ENCODE measurements at regions not wholly inside any gene's neighbourhood (a gene's known extent, or its start where the extent isn't known, plus 50 kb on each side); places are given as distances from the start of the nearest gene placed in this dataset.
"Not testable (repeated sequence)": the region's sequence is repeated elsewhere in the genome, so short reads cannot be mapped to it uniquely, and the experiment has no call there.

DNA sequence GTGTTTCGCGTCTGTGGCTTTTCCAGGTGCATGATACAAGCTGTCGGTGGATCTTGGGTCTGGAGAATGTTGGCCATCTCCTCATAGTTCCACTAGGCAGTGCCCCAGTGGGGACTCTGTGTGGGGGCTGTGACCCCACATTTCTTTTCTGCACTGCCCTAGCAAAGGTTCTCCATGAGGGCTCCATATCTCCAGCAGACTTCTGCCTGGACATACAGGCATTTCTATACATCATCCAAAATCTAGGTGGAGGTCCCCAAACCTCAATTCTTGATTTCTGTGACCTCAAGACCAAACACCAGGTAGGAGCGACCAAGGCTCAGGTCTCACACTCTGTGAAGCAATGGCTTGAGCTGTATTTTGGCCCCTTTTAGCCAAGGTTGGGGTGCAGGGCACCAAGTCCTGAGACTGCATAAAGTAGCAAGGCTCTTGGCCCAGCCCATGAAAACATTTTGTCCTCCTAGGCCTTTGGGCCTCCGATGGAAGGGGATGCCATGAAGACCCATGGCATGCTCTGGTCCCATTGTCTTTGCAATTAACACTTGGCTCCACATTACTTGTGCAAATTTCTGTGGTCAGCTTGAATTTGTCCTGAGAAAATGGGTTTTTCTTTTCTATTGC, 615.3 kb downstream of the ZBBX start:
- H3K9ac ChIP-seq (ENCODE audit: low read depth, low read length) = no peak overlapping the region
- peaks cover 8% of the 10 kb centered on the region; the same call in 1 of the 2 replicates for H3K9me3 ChIP-seq (ENCODE audit: control insufficient read depth, insufficient read depth, low read length)
- H3K4me1 ChIP-seq (ENCODE audit: insufficient read depth, low read length) = no peaks in the 10 kb centered on the region
- no peaks in the 10 kb centered on the region; the same call in 1 of the 2 replicates for H3K36me3 ChIP-seq (ENCODE audit: insufficient read depth, low read length)

- H3K4me1 ChIP-seq (ENCODE audit: insufficient read depth, low read length) = no peaks in the 10 kb centered on the region
- H3K9ac ChIP-seq (ENCODE audit: low read depth, low read length) = no peak overlapping the region
- H3K9me3 ChIP-seq (ENCODE audit: control insufficient read depth, insufficient read depth, low read length) = peaks cover 5% of the 10 kb centered on the region; the same call in 1 of the 2 replicates
- H3K36me3 ChIP-seq (ENCODE audit: insufficient read depth, low read length) = no peaks in the 10 kb centered on the region; the same call in 1 of the 2 replicates
Observed at GRCh38 chr3:166759736-166760513, 620.2 kb downstream of the ZBBX start.

- H3K9ac ChIP-seq (ENCODE audit: low read depth, low read length) = no peak overlapping the region
- no peaks in the 10 kb centered on the region for H3K4me1 ChIP-seq (ENCODE audit: insufficient read depth, low read length)
- H3K9me3 ChIP-seq (ENCODE audit: control insufficient read depth, insufficient read depth, low read length) = no peaks in the 10 kb centered on the region
- no peaks in the 10 kb centered on the region for H3K36me3 ChIP-seq (ENCODE audit: insufficient read depth, low read length)
Observed at GRCh38 chr3:166752214-166752613, 627.9 kb downstream of the ZBBX start.

DNA sequence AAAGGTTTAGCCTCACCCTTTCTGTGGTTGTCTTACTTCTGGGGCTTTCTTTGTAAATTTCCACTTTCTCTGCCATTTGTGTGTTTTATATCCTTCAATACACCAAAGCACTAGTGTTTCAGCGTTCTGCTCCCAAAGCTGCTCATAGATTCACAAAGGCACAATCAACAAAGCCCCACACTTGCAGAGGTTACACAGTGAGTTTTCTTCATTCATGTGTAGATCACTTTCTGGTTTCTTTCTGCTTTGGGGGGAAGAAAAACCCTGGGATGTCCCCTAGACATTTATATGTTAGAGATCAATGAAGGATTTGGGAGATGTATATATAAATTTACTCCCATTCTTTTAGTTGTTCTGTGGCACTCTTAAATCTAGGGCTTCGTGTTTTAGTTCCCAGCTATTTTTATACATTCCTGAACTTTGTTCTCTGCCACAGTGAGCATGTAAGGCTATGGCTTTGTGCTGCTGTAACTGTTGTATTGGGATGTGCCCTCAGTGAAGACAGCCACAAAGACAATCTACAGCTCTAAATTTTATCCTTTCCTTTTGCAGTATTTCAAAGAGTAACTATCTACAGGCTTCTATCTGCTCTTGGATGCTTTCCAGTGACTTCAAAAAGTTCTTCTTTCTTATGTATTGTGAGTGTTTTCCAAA, 636.5 kb downstream of the ZBBX start:
- peaks cover 6% of the 10 kb centered on the region; the same call in 1 of the 2 replicates for H3K4me1 ChIP-seq (ENCODE audit: insufficient read depth, low read length)
- H3K9me3 ChIP-seq (ENCODE audit: control insufficient read depth, insufficient read depth, low read length) = no peaks in the 10 kb centered on the region
- H3K9ac ChIP-seq (ENCODE audit: low read depth, low read length) = no peak overlapping the region
- H3K36me3 ChIP-seq (ENCODE audit: insufficient read depth, low read length) = no peaks in the 10 kb centered on the region

DNA sequence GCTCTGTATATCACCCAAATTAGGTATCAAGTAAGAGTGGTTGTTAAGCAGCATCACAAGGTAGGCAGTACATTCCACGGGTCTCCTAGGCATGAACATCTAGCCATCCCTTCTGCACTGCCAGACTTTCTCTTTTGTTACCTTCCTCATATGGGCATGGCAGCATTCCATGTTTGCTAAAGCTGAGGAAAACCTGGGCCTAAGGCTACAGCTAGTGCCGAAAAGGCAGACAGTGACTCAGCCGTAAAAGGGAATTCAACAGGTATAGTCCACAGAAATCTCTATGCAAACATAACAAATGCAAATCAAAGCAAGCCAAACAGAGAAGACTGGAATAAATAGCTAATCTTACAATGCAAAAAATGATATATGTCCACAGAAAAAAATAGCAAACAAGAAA, 645.4 kb downstream of the ZBBX start:
- H3K36me3 ChIP-seq (ENCODE audit: insufficient read depth, low read length) = no peaks in the 10 kb centered on the region
- no peaks in the 10 kb centered on the region for H3K9me3 ChIP-seq (ENCODE audit: control insufficient read depth, insufficient read depth, low read length)
- no peaks in the 10 kb centered on the region for H3K4me1 ChIP-seq (ENCODE audit: insufficient read depth, low read length)
- H3K9ac ChIP-seq (ENCODE audit: low read depth, low read length) = no peak overlapping the region

DNA sequence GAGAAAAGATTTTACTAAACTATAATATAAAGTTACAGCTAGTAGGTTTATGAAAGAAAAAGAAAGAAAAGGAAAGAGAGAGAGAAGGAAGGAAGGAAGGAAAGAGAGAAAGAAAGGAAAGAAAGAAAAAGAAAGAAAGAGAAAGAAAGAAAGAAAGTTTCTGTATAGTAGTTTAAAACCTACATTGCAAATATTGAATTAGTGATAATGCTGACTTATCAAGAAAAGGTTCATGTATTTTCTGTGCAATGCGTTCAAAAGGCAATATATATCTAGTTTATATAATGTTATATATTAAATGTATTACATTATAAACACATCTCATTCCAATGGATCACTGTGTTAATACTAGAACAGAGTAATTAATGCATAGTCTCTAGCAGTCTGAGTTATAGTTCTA, 648.4 kb downstream of the ZBBX start:
- Histone ChIP-seq H3K4me1 (ENCODE audit: insufficient read depth, low read length) (no peaks in the 10 kb centered on the region), H3K36me3 (ENCODE audit: insufficient read depth, low read length) (no peaks in the 10 kb centered on the region), H3K9ac (ENCODE audit: low read depth, low read length) (no peak overlapping the region), H3K9me3 (ENCODE audit: control insufficient read depth, insufficient read depth, low read length) (no peaks in the 10 kb centered on the region)

DNA sequence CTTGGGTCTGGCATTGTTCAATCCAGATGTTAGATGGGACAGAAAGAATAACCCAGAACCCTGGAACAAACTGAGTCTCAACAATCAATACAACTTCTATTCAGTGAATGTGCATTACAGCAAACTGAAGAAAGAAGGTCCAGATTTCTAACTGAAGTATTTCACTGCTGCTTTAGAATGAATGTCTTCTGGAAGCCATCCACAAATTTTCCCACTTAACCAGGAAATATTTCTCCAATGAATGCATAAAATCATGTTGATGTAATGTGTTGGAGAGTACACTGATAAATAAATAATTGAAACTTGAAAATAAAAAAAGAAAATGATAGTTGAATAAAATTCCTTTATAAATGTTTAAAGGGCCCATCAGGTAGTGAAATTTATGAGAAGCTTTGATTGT, 658.6 kb downstream of the ZBBX start:
- Histone ChIP-seq H3K4me1 (ENCODE audit: insufficient read depth, low read length) (no peaks in the 10 kb centered on the region), H3K36me3 (ENCODE audit: insufficient read depth, low read length) (no peaks in the 10 kb centered on the region), H3K9me3 (ENCODE audit: control insufficient read depth, insufficient read depth, low read length) (no peaks in the 10 kb centered on the region), H3K9ac (ENCODE audit: low read depth, low read length) (no peak overlapping the region)

- no peaks in the 10 kb centered on the region for H3K36me3 ChIP-seq (ENCODE audit: insufficient read depth, low read length)
- H3K9me3 ChIP-seq (ENCODE audit: control insufficient read depth, insufficient read depth, low read length) = no peaks in the 10 kb centered on the region
- H3K9ac ChIP-seq (ENCODE audit: low read depth, low read length) = no peak overlapping the region
- no peaks in the 10 kb centered on the region for H3K4me1 ChIP-seq (ENCODE audit: insufficient read depth, low read length)
Observed at GRCh38 chr3:166714206-166714605, 665.9 kb downstream of the ZBBX start.

DNA sequence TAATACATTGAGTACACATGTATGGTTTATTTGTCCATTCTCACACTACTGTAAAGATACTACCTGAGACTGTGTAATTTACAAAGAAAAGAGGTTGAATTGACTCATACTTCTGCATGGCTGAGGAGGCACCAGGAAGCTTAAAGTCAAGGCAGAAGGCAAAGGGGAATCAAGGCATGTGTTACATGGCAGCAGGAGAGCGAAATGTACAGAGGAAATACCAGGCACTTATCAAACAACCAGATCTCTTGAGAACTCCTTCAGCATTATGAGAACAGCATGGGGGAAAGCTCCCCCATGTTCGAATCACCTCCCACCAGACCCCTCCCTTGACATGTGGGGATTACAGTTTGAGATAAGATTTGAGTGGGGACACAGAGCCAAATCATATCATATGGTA, 666.3 kb downstream of the ZBBX start:
- Histone ChIP-seq H3K4me1 (ENCODE audit: insufficient read depth, low read length) (no peaks in the 10 kb centered on the region), H3K9me3 (ENCODE audit: control insufficient read depth, insufficient read depth, low read length) (no peaks in the 10 kb centered on the region), H3K36me3 (ENCODE audit: insufficient read depth, low read length) (no peaks in the 10 kb centered on the region), H3K9ac (ENCODE audit: low read depth, low read length) (no peak overlapping the region)

GRCh38 chr3:166706094-166706493, 674.0 kb downstream of the ZBBX start:
- Histone ChIP-seq H3K36me3 (ENCODE audit: insufficient read depth, low read length) (no peaks in the 10 kb centered on the region), H3K9ac (ENCODE audit: low read depth, low read length) (no peak overlapping the region), H3K9me3 (ENCODE audit: control insufficient read depth, insufficient read depth, low read length) (0 out of 2 replicates have a peak, but pooled peaks cover 1% of the 10 kb centered on the region), H3K4me1 (ENCODE audit: insufficient read depth, low read length) (no peaks in the 10 kb centered on the region)

GRCh38 chr3:166697495-166697894, 682.6 kb downstream of the ZBBX start:
- H3K9me3 ChIP-seq (ENCODE audit: control insufficient read depth, insufficient read depth, low read length) = 0 out of 2 replicates have a peak, but pooled peaks cover 5% of the 10 kb centered on the region
- no peaks in the 10 kb centered on the region for H3K36me3 ChIP-seq (ENCODE audit: insufficient read depth, low read length)
- H3K4me1 ChIP-seq (ENCODE audit: insufficient read depth, low read length) = no peaks in the 10 kb centered on the region; the same call in 1 of the 2 replicates
- H3K9ac ChIP-seq (ENCODE audit: low read depth, low read length) = no peak overlapping the region

DNA sequence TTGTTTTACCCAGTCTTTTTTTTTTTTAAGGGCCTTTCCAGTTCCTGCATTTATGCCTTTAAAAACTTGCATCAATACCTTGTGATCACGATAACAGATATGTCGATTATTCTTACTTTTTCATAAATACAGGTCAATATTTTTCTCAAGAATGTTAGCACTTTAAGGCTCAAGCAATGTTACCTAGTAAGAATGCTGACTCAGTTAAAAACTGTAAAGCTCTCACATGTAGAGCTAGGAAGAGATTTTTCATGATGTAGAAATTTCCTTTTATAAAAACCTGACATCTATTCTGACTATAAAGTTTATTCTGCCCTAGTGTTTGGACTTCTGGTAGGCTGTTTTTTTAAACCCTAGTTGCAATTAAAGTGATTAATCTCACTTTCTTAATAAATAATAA, 684.0 kb downstream of the ZBBX start:
- no peaks in the 10 kb centered on the region for H3K36me3 ChIP-seq (ENCODE audit: insufficient read depth, low read length)
- H3K9me3 ChIP-seq (ENCODE audit: control insufficient read depth, insufficient read depth, low read length) = 0 out of 2 replicates have a peak, but pooled peaks cover 4% of the 10 kb centered on the region
- H3K9ac ChIP-seq (ENCODE audit: low read depth, low read length) = no peak overlapping the region
- H3K4me1 ChIP-seq (ENCODE audit: insufficient read depth, low read length) = no peaks in the 10 kb centered on the region; the same call in 1 of the 2 replicates

- Histone ChIP-seq H3K9me3 (ENCODE audit: control insufficient read depth, insufficient read depth, low read length) (no peaks in the 10 kb centered on the region), H3K36me3 (ENCODE audit: insufficient read depth, low read length) (no peaks in the 10 kb centered on the region), H3K9ac (ENCODE audit: low read depth, low read length) (no peak overlapping the region), H3K4me1 (ENCODE audit: insufficient read depth, low read length) (no peaks in the 10 kb centered on the region)
Observed at GRCh38 chr3:166688665-166689064, 691.4 kb downstream of the ZBBX start.

- Histone ChIP-seq H3K9ac (ENCODE audit: low read depth, low read length) (no peak overlapping the region), H3K9me3 (ENCODE audit: control insufficient read depth, insufficient read depth, low read length) (no peaks in the 10 kb centered on the region), H3K4me1 (ENCODE audit: insufficient read depth, low read length) (peaks cover 3% of the 10 kb centered on the region; the same call in 1 of the 2 replicates), H3K36me3 (ENCODE audit: insufficient read depth, low read length) (no peaks in the 10 kb centered on the region)
Observed at GRCh38 chr3:166685246-166685645, 694.9 kb downstream of the ZBBX start.

- not testable (repeated sequence) for H3K36me3 ChIP-seq (ENCODE audit: insufficient read depth, low read length); H3K9ac ChIP-seq (ENCODE audit: low read depth, low read length); H3K4me1 ChIP-seq (ENCODE audit: insufficient read depth, low read length); H3K9me3 ChIP-seq (ENCODE audit: control insufficient read depth, insufficient read depth, low read length)
Observed at GRCh38 chr3:166684077-166684476, 696.0 kb downstream of the ZBBX start.

Data from ES-I3 (cell line).